ENCODE measurements at regions not wholly inside any gene's neighbourhood (a gene's known extent, or its start where the extent isn't known, plus 50 kb on each side); places are given as distances from the start of the nearest gene placed in this dataset.

GRCh38 chrX:138057883-138058282 lies 492.0 kb downstream of the ZIC3 start:
- TF ChIP-seq POLR2A (IDR thresholded peaks at IDR 0.05; ENCODE audit: extremely low read depth, insufficient read length) (no peak), CTCF (IDR thresholded peaks at IDR 0.05; ENCODE audit: low read depth, low read length) (no peak), MYC (IDR thresholded peaks at IDR 0.05; ENCODE audit: low read depth, low read length) (no peak), MAX (IDR thresholded peaks at IDR 0.05; ENCODE audit: low read depth, low read length) (no peak)

Data from NB4 (cell line).